Thyroid gland (tissue), 4 donors: ENCODE measurements at regions not wholly inside any gene's neighbourhood (a gene's known extent, or its start where the extent isn't known, plus 50 kb on each side); places are given as distances from the start of the nearest gene placed in this dataset.

ENCODE experiments used
- DNase-seq, 2 donors: peaks; one replicate each; pipeline ENCODE4 v3.0.0-alpha.2; 2019
- H3K27ac ChIP-seq, 3 donors: fragments of 200-600 bp; sonication (generic); 1 replicate in 2 of 3; 2 replicates in 1 of 3; pipeline ENCODE4 v1.5.1; 2016 to 2019; ENCODE audit warnings: mild to moderate bottlenecking in 1 of 3, moderate library complexity in 1 of 3
- H3K27me3 ChIP-seq: fragments of 200-600 bp; sonication (generic); one replicate; pipeline ENCODE4 v1.5.1; 2019
- H3K36me3 ChIP-seq, 2 donors: fragments of 200-600 bp; sonication (generic); one replicate each; pipeline ENCODE4 v1.5.1; 2016 to 2019
- H3K4me1 ChIP-seq, 2 donors: fragments of 200-600 bp; sonication (generic); one replicate each; pipeline ENCODE4 v1.5.1; 2017 to 2019
- H3K4me3 ChIP-seq, 3 donors: fragments of 200-600 bp; sonication (generic); replicated peaks in 1 of 3; 1 replicate in 2 of 3; 2 replicates in 1 of 3; pipeline ENCODE4 v1.5.1; 2016; ENCODE audit warnings: mild to moderate bottlenecking in 1 of 3
- H3K9me3 ChIP-seq: fragments of 200-600 bp; sonication (generic); one replicate; pipeline ENCODE4 v1.5.1; 2017
- CTCF ChIP-seq, 6 experiments: fragments of 200-600 bp in 3 of 6; fragments of 450-650 bp in 3 of 6; sonication (generic) in 3 of 6; IDR thresholded peaks; one replicate each; pipeline ENCODE4 v1.5.1; 2016 to 2019; ENCODE audit warnings: antibody characterized with exemption in 6 of 6, mild to moderate bottlenecking in 2 of 6, inconsistent platforms in 1 of 6, moderate library complexity in 1 of 6
- POLR2A ChIP-seq, 2 donors: fragments of 450-650 bp; IDR thresholded peaks; one replicate each; pipeline ENCODE4 v1.6.1; 2017; ENCODE audit warnings: antibody characterized with exemption in 2 of 2, mild to moderate bottlenecking in 2 of 2, moderate library complexity in 1 of 2
- WGBS, 2 donors: methylation state at CpG; one replicate each; pipeline ENCODE4 v1.1.5; 2017; 5-methylcytosine and 5-hydroxymethylcytosine counted together
- intact Hi-C: fragments of 100-400 bp; cut with DNase I; formaldehyde crosslinking; loops from one replicate; pipeline ENCODE4 v1.15.1; 2023

GRCh38 chr1:98299861-98300260 lies 361.7 kb upstream of the SNX7 start:
- no peak for DNase-seq
- H3K27me3 ChIP-seq, result no peaks in the 10 kb centered on the region
- H3K27ac ChIP-seq, result no peak overlapping the region
- H3K36me3 ChIP-seq, result no peaks in the 10 kb centered on the region
- H3K4me3 ChIP-seq, result no peak overlapping the region
- intact Hi-C loops, result no loop called here
- no peaks in the 10 kb centered on the region for H3K9me3 ChIP-seq
- WGBS, 2 donors, result 78 to 83% methylated on average over 3 of the region's 3 CpGs
- no peaks in the 10 kb centered on the region for H3K4me1 ChIP-seq
- TF ChIP-seq CTCF (IDR thresholded peaks at IDR 0.05), result no peak

- DNase-seq, result no peak
- H3K4me3 ChIP-seq, result no peak overlapping the region
- no peak overlapping the region for H3K27ac ChIP-seq
- no peaks in the 10 kb centered on the region for H3K27me3 ChIP-seq
- no peak for TF ChIP-seq POLR2A (IDR thresholded peaks at IDR 0.05)
- TF ChIP-seq CTCF (IDR thresholded peaks at IDR 0.05), result no peak
- H3K36me3 ChIP-seq, result no peaks in the 10 kb centered on the region
- intact Hi-C loops, result no loop called here
- H3K9me3 ChIP-seq, result no peaks in the 10 kb centered on the region
- no peaks in the 10 kb centered on the region for H3K4me1 ChIP-seq
These were observed 362.2 kb upstream of the SNX7 start for GRCh38 chr1:98299313-98299712.

DNA sequence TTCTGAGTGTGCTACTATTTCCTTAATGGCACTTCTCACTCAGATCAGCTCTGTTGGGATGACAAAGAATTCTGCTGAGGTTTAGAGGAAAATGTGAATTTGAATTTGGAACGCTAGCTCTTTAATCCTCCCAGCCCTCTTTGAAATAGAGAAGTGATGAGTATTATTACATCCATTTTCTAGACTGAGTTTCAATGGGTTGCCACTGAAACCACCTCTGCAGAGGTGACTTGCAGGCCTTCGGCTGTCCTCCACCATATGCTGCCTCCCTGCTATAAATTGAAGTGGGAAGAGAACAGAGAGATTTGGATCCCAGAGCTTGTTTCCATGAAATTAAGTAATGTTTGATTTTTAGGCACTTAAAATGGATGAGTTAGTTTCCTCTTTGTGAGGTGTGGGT lies 363.2 kb upstream of the SNX7 start:
- TF ChIP-seq CTCF (IDR thresholded peaks at IDR 0.05) (no peak), POLR2A (IDR thresholded peaks at IDR 0.05) (no peak)
- no peaks in the 10 kb centered on the region for H3K27me3 ChIP-seq
- DNase-seq, result no peak
- no peaks in the 10 kb centered on the region for H3K9me3 ChIP-seq
- H3K36me3 ChIP-seq, result no peaks in the 10 kb centered on the region
- H3K4me3 ChIP-seq, result no peak overlapping the region
- WGBS, 2 donors, result 83 to 85% methylated on average over 2 of the region's 2 CpGs
- intact Hi-C loops, result no loop called here
- H3K27ac ChIP-seq, result no peak overlapping the region
- no peaks in the 10 kb centered on the region for H3K4me1 ChIP-seq

GRCh38 chr1:98296681-98297080 lies 364.8 kb upstream of the SNX7 start:
- Histone ChIP-seq H3K4me3 (no peak overlapping the region), H3K27ac (no peak overlapping the region), H3K27me3 (no peaks in the 10 kb centered on the region), H3K36me3 (no peaks in the 10 kb centered on the region), H3K9me3 (no peaks in the 10 kb centered on the region), H3K4me1 (no peaks in the 10 kb centered on the region)
- intact Hi-C loops, result no loop called here
- no peak for DNase-seq
- TF ChIP-seq POLR2A (IDR thresholded peaks at IDR 0.05) (no peak), CTCF (IDR thresholded peaks at IDR 0.05) (no peak)
- 60 to 77% methylated on average over 1 of the region's 1 CpG for WGBS, 2 donors

DNA sequence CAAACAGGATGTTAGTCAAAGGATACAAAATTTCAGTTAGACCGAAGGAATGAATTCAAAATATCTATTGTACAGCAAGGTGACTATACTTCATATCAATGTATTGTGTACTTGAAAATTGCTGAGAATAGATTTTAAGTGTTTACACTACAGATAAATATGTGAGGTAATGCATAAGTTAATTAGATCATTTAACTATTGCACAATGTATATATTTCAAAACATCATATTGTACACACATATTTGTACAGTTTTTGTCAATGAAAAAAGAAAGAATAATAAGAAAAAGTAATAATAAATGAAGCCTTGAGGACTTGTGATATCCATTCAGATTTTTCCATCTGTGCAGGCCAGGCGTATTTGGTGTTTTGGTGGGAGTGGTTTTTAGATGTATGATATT lies 367.4 kb upstream of the SNX7 start:
- no peak for DNase-seq
- TF ChIP-seq CTCF (IDR thresholded peaks at IDR 0.05) (no peak), POLR2A (IDR thresholded peaks at IDR 0.05) (no peak)
- intact Hi-C loops, result no loop called here
- Histone ChIP-seq H3K36me3 (no peaks in the 10 kb centered on the region), H3K4me3 (no peak overlapping the region), H3K27ac (no peak overlapping the region), H3K27me3 (no peaks in the 10 kb centered on the region), H3K9me3 (no peaks in the 10 kb centered on the region), H3K4me1 (no peaks in the 10 kb centered on the region)
- WGBS, 2 donors, result 75 to 93% methylated on average over 2 of the region's 2 CpGs
